Fibroblast of skin of right quadriceps (primary cell): ENCODE measurements at regions not wholly inside any gene's neighbourhood (a gene's known extent, or its start where the extent isn't known, plus 50 kb on each side); places are given as distances from the start of the nearest gene placed in this dataset.
"Not testable (repeated sequence)": the region's sequence is repeated elsewhere in the genome, so short reads cannot be mapped to it uniquely, and the experiment has no call there.

Source experiments
- DNase-seq: peaks from one replicate; pipeline ENCODE4 v3.0.0-alpha.2; 2013

GRCh38 chr3:105982207-105982606, 113.4 kb upstream of the CBLB start:
- DNase-seq: no peak

GRCh38 chr3:105984837-105985236, 116.0 kb upstream of the CBLB start:
- peak; percentile 81 for DNase-seq

GRCh38 chr3:105986343-105986742, 117.5 kb upstream of the CBLB start:
- not testable (repeated sequence) for DNase-seq

GRCh38 chr3:105987809-105988208, 119.0 kb upstream of the CBLB start:
- no peak for DNase-seq

GRCh38 chr3:105988540-105989212, 119.9 kb upstream of the CBLB start:
- DNase-seq: peak; percentile 38

- no peak for DNase-seq
These were observed 128.0 kb upstream of the CBLB start for GRCh38 chr3:105996781-105997180.

- no peak for DNase-seq
These were observed 128.6 kb upstream of the CBLB start for GRCh38 chr3:105997466-105997799.

- DNase-seq: peak; percentile 88
These were observed 129.2 kb upstream of the CBLB start for GRCh38 chr3:105997800-105998526.

GRCh38 chr3:105999856-106000255, 131.0 kb upstream of the CBLB start:
- no peak for DNase-seq

- DNase-seq: no peak
These were observed 133.1 kb upstream of the CBLB start for GRCh38 chr3:106001923-106002322.

GRCh38 chr3:106004137-106004681, 135.4 kb upstream of the CBLB start:
- peak; percentile 35 for DNase-seq

GRCh38 chr3:106004826-106005225, 136.0 kb upstream of the CBLB start:
- DNase-seq: no peak

GRCh38 chr3:106006001-106006400, 137.2 kb upstream of the CBLB start:
- peak; percentile 70 for DNase-seq

- DNase-seq: no peak
These were observed 137.8 kb upstream of the CBLB start for GRCh38 chr3:106006571-106006970.

GRCh38 chr3:106007512-106007911, 138.7 kb upstream of the CBLB start:
- DNase-seq: no peak

GRCh38 chr3:106008766-106009165, 140.0 kb upstream of the CBLB start:
- DNase-seq: no peak

GRCh38 chr3:106010829-106011228, 142.0 kb upstream of the CBLB start:
- no peak for DNase-seq

- peak; percentile 91 for DNase-seq
These were observed 145.2 kb upstream of the CBLB start for GRCh38 chr3:106013971-106014370.

GRCh38 chr3:106014518-106014917, 145.7 kb upstream of the CBLB start:
- no peak for DNase-seq

GRCh38 chr3:106014971-106015370, 146.2 kb upstream of the CBLB start:
- DNase-seq: no peak

GRCh38 chr3:106018102-106018501, 149.3 kb upstream of the CBLB start:
- no peak for DNase-seq

- no peak for DNase-seq
These were observed 150.2 kb upstream of the CBLB start for GRCh38 chr3:106018929-106019550.

- DNase-seq: no peak
These were observed 154.1 kb upstream of the CBLB start for GRCh38 chr3:106022913-106023312.

GRCh38 chr3:106025151-106025722, 156.4 kb upstream of the CBLB start:
- no peak for DNase-seq
